Lower leg skin (tissue), 3 donors: ENCODE measurements at regions not wholly inside any gene's neighbourhood (a gene's known extent, or its start where the extent isn't known, plus 50 kb on each side); places are given as distances from the start of the nearest gene placed in this dataset.

ENCODE experiments used
- CTCF ChIP-seq, 3 donors: fragments of 450-650 bp; IDR thresholded peaks; one replicate each; pipeline ENCODE4 v1.5.1; 2016; ENCODE audit warnings: antibody characterized with exemption in 3 of 3, mild to moderate bottlenecking in 3 of 3, moderate library complexity in 2 of 3
- POLR2A ChIP-seq, 2 donors: fragments of 450-650 bp; IDR thresholded peaks; one replicate each; pipeline ENCODE4 v1.6.1; 2016 to 2017; ENCODE audit warnings: antibody characterized with exemption in 2 of 2, mild to moderate bottlenecking in 1 of 2, moderate library complexity in 1 of 2

- TF ChIP-seq CTCF (IDR thresholded peaks at IDR 0.05) (no peak), POLR2A (IDR thresholded peaks at IDR 0.05) (no peak)
These were observed 168.3 kb upstream of the SPACA1 start for GRCh38 chr6:87879132-87879861.
